Pancreas (tissue), 10 donors: ENCODE measurements at regions not wholly inside any gene's neighbourhood (a gene's known extent, or its start where the extent isn't known, plus 50 kb on each side); places are given as distances from the start of the nearest gene placed in this dataset.

Source experiments
- ATAC-seq, 4 donors: fragments of 200-7000 bp; cut with Tn5 transposase; one replicate each; pipeline versions ENCODE4 v1.8.0 to v1.9.1; 2020; ENCODE audit warnings: mild to moderate bottlenecking in 4 of 4, moderate library complexity in 4 of 4
- DNase-seq, 6 donors: peaks; one replicate each; pipeline ENCODE4 v3.0.0-alpha.2; 2020
- FAIRE-seq: peaks from 2 replicates; lab custom pipeline; 2012; peaks lifted over from hg19 to GRCh38; lab: Jason Lieb, UNC
- H3K27ac ChIP-seq, 4 donors: fragments of 200-600 bp; sonication (generic); 1 replicate in 3 of 4; 2 replicates in 1 of 4; pipeline versions ENCODE4 v1.5.0 to v1.8.0; 2020
- H3K27me3 ChIP-seq, 4 donors: fragments of 200-600 bp; one replicate each; pipeline ENCODE4 v1.8.0; 2021
- H3K36me3 ChIP-seq, 3 donors: fragments of 200-600 bp; sonication (generic) in 1 of 3; one replicate each; pipeline versions ENCODE4 v1.5.0 to v1.8.0; 2020 to 2021
- H3K4me1 ChIP-seq, 3 donors: fragments of 200-600 bp; one replicate each; pipeline ENCODE4 v1.8.0; 2021
- H3K4me3 ChIP-seq, 4 donors: fragments of 200-600 bp; sonication (generic) in 2 of 4; one replicate each; pipeline versions ENCODE4 v1.5.0 to v1.8.0; 2020 to 2021
- H3K9me3 ChIP-seq, 4 donors: fragments of 200-600 bp; one replicate each; pipeline ENCODE4 v1.8.0; 2021
- CTCF ChIP-seq, 4 donors: fragments of 200-600 bp; sonication (generic) in 3 of 4; IDR thresholded peaks; one replicate each; pipeline versions ENCODE4 v1.5.0 to v1.8.0; 2021; ENCODE audit warnings: antibody characterized with exemption in 4 of 4
- WGBS, 2 donors: extraction: QIAGEN DNeasy Blood & Tissue Kit; methylation state at CpG; one replicate each; pipeline ENCODE4 v1.1.7; 2013; 5-methylcytosine and 5-hydroxymethylcytosine counted together
- intact Hi-C, 3 donors: fragments of 100-400 bp; cut with DNase I; formaldehyde crosslinking; loops; one replicate each; pipeline versions ENCODE4 v1.11.1 to v1.14.2; 2022
- donor health status: healthy with polysubstance abuse.
- donor health status: DM: no; HTN: no; CAD: no; lungs with moderate emphysema.
- donor health status: DM: no; HTN: no; CAD: no.
- donor health status: control.
- donor health status: control.
- donor health status: Bipolar disorder and iron deficiency.
- donor health status: DM: yes; HTN: yes; CAD: no.
- donor health status: DM: no; HTN: no; CAD: no.
- donor health status: DM: no; HTN: no; CAD: no.
- donor health status: DM: yes; HTN: yes; CAD: no.

- no peak for TF ChIP-seq CTCF (IDR thresholded peaks at IDR 0.05)
- ATAC-seq (no peak), DNase-seq (no peak), FAIRE-seq (no peak)
- Histone ChIP-seq H3K9me3 (no peaks in the 10 kb centered on the region), H3K27me3 (no peaks in the 10 kb centered on the region), H3K4me1 (no peaks in the 10 kb centered on the region), H3K27ac (no peak overlapping the region), H3K36me3 (no peaks in the 10 kb centered on the region), H3K4me3 (no peak overlapping the region)
- intact Hi-C loops, result no loop called here
- 64 to 90% methylated on average over 1 of the region's 1 CpG for WGBS, 2 donors
These were observed 75.9 kb upstream of the CCNG1 start for GRCh38 chr5:163361450-163361849.

DNA sequence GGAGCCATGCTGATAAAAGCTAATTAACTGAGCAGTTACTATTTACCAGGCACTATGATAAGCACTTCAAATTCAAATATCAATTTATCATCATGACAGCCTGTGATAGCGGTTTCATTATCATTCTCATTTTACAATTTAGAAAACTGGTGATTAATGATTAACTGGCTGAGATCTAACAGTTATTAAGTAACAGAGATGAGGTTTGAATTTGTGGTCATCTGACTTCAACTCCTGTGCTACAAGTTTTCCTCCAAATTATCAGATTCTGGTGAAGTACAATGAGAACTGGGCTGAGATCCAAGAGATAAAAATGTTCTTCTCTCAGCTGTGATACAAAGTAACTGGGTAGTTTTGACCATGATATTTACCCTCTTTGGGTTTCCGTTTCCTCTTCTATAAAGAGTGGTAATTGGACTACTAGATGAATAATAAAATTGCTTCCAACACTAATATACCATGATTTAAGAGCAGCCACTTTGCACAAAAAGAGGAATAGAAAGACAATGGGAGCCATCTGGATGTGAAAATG is 74.5 kb upstream of the CCNG1 start:
- FAIRE-seq (no peak), ATAC-seq (peak in 3 of 4 donors; percentile 68 to 78 (median 74))

GRCh38 chr5:163363389-163363788 is 74.0 kb upstream of the CCNG1 start:
- 73 to 78% methylated on average over 1 of the region's 1 CpG for WGBS, 2 donors
- intact Hi-C loops, result no loop called here
- no peaks in the 10 kb centered on the region for H3K36me3 ChIP-seq
- no peak overlapping the region for H3K4me3 ChIP-seq
- DNase-seq (no peak), FAIRE-seq (no peak), ATAC-seq (no peak)
- H3K27ac ChIP-seq, result no peak overlapping the region
- no peaks in the 10 kb centered on the region for H3K27me3 ChIP-seq
- TF ChIP-seq CTCF (IDR thresholded peaks at IDR 0.05), result no peak
- no peaks in the 10 kb centered on the region for H3K4me1 ChIP-seq
- no peaks in the 10 kb centered on the region for H3K9me3 ChIP-seq

More for the DNA sequence above, 74.5 kb upstream of the CCNG1 start:
- Histone ChIP-seq H3K36me3 (no peaks in the 10 kb centered on the region), H3K27ac (no peak overlapping the region), H3K9me3 (no peaks in the 10 kb centered on the region), H3K4me3 (no peak overlapping the region), H3K27me3 (no peaks in the 10 kb centered on the region), H3K4me1 (no peaks in the 10 kb centered on the region)
- DNase-seq, result no peak
- 23 to 28% methylated on average over 2 of the region's 2 CpGs for WGBS, 2 donors
- no peak for TF ChIP-seq CTCF (IDR thresholded peaks at IDR 0.05)
- intact Hi-C loops, result no loop called here

- FAIRE-seq, result no peak
- H3K27ac ChIP-seq, result no peak overlapping the region
- H3K4me3 ChIP-seq, result no peak overlapping the region
- no peak for DNase-seq
- intact Hi-C loops, result no loop called here
- no peak for TF ChIP-seq CTCF (IDR thresholded peaks at IDR 0.05)
- no peak for ATAC-seq
- H3K36me3 ChIP-seq, result no peaks in the 10 kb centered on the region
- H3K4me1 ChIP-seq, result no peaks in the 10 kb centered on the region
- no peaks in the 10 kb centered on the region for H3K27me3 ChIP-seq
- no peaks in the 10 kb centered on the region for H3K9me3 ChIP-seq
These were observed 70.6 kb upstream of the CCNG1 start for GRCh38 chr5:163366757-163367156.

GRCh38 chr5:163369776-163370385 is 67.5 kb upstream of the CCNG1 start:
- peak; percentile 57 for FAIRE-seq
- no peak for DNase-seq
- no peaks in the 10 kb centered on the region for H3K27me3 ChIP-seq
- no peaks in the 10 kb centered on the region for H3K9me3 ChIP-seq
- no peaks in the 10 kb centered on the region for H3K4me1 ChIP-seq
- H3K4me3 ChIP-seq, result no peak overlapping the region
- WGBS, 2 donors, result 34 to 35% methylated on average over 1 of the region's 1 CpG
- H3K36me3 ChIP-seq, result no peaks in the 10 kb centered on the region
- intact Hi-C loops, result no loop called here
- no peak overlapping the region for H3K27ac ChIP-seq
- TF ChIP-seq CTCF (IDR thresholded peaks at IDR 0.05), result no peak
- no peak for ATAC-seq
